Activated naive CD4-positive, alpha-beta T cell treated with anti-CD3 and anti-CD28 coated beads, Interleukin-2, amount 10 ng/mL, durations not matched to agents 7 days and 5 days (primary cell): ENCODE measurements at regions not wholly inside any gene's neighbourhood (a gene's known extent, or its start where the extent isn't known, plus 50 kb on each side); places are given as distances from the start of the nearest gene placed in this dataset.

Experiments
- CTCF ChIA-PET: fragments of 350-600 bp; sonication (Branson Sonifier 250); formaldehyde crosslinking; loops from one replicate; lab custom pipeline; 2021; ENCODE audit warnings: antibody characterized with exemption; lab: Charles Lee
- DNase-seq: peaks from one replicate; pipeline ENCODE4 v3.0.0-alpha.2; 2020
- H3K27ac Mint-ChIP-seq: one replicate; pipeline ENCODE4 v1.8.0; 2021; ENCODE audit warnings: mild to moderate bottlenecking, moderate library complexity, mixed read lengths
- H3K27me3 Mint-ChIP-seq: one replicate; pipeline ENCODE4 v1.8.0; 2021; ENCODE audit warnings: mild to moderate bottlenecking, mixed read lengths
- H3K36me3 Mint-ChIP-seq: one replicate; pipeline ENCODE4 v1.8.0; 2021; ENCODE audit warnings: mixed read lengths
- H3K4me1 Mint-ChIP-seq: one replicate; pipeline ENCODE4 v1.8.0; 2021; ENCODE audit warnings: mixed read lengths
- H3K4me3 Mint-ChIP-seq: one replicate; pipeline ENCODE4 v1.8.0; 2021; ENCODE audit warnings: mild to moderate bottlenecking, moderate library complexity, mixed read lengths
- H3K9me3 Mint-ChIP-seq: one replicate; pipeline ENCODE4 v1.8.0; 2021; ENCODE audit warnings: mixed read lengths

DNA sequence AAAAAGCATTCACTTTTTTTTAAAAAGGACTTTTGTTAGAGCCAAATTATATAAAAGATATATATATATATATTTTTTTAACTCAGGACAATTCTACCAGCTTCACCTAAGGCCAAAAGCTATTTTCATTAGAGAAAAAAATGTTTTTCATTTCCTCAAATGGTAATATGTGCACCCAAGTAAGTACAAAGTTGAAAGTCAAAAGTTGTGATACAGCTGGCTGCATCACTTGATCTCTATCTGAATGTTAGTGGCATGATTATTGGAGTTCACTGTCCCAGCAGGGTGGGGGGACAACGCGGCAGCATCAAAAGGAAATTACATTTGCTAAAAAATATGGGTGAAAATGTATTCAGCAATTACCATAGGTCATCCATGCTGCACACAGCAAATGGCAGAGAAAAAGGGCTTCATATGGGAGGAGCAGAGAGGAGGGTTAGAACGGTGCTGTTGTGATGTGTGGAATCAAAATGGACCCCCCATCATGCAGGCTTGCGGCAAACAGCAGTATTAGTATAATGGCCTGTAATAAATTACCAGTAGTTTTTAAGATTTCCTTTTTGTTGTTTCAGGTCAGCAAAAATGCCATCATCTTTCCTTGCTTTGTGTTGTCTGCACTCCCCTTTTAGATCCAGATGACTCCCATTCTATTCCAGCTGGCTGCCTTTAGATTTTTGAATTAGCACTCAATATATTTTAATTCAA, 253.7 kb downstream of the MAT2B start:
- H3K36me3 Mint-ChIP-seq: no peaks in the 10 kb centered on the region
- DNase-seq: no peak
- no peak overlapping the region for H3K27ac Mint-ChIP-seq
- no peak overlapping the region for H3K4me3 Mint-ChIP-seq
- CTCF ChIA-PET: no interaction called here
- no peaks in the 10 kb centered on the region for H3K4me1 Mint-ChIP-seq
- no peaks in the 10 kb centered on the region for H3K27me3 Mint-ChIP-seq
- peaks cover 2% of the 10 kb centered on the region for H3K9me3 Mint-ChIP-seq

DNA sequence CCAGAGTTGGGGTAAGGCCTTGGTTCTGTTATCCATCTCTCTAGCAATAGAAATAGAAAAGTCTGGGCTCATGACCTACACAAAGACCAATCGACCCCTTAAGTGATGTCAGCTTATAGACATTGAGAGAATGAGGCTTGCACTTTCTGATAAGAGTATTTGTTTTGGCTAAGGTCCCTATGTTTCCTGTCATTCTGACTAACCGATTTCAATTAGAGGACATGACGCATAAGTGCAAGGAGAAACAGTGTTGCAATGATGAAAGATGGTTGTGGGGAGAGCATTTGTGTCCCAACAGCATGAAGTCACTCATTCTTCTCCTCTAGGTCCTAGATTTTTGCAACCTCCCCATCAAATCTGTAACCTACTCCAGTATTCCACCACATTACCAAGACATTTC, 255.1 kb downstream of the MAT2B start:
- Mint-ChIP-seq H3K36me3 (no peaks in the 10 kb centered on the region), H3K4me3 (no peak overlapping the region), H3K27ac (no peak overlapping the region), H3K27me3 (no peaks in the 10 kb centered on the region), H3K9me3 (peaks cover 2% of the 10 kb centered on the region), H3K4me1 (no peaks in the 10 kb centered on the region)
- CTCF ChIA-PET: no interaction called here
- no peak for DNase-seq

DNA sequence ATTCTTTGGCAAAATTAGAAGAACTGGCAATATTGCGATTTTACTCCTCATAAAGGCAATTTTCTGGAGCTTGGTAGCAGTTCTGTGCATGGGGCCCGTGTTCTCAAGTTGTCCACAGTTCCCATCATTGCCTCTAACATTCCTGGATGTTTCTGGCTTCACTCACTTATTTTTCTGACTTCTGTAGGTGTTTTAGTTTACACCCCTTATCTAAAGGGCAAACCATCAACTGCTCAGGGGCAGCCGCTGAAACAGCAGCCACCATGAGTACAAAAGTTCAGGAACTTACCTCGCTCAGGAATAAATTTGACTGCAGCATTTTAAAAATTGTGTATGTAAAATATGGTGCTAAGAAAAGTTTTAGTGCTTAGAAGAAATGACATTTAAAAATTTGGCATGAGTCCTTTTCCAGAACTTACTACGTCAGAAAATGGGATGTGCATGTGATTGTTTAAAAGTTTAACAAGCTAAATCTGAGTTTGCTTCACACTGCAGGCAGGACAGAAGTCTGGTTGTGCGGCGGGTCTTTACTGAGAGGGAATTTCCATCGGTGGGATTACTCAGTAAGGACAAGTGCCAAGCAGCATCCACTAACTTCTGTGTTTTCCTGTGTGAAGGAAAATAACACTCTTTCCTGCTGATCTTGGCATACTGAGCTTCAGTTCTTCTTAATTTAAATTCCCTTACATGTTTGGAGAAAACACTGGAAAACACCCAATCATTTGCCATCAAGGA, 261.7 kb downstream of the MAT2B start:
- H3K36me3 Mint-ChIP-seq: no peaks in the 10 kb centered on the region
- no peak for DNase-seq
- no peak overlapping the region for H3K4me3 Mint-ChIP-seq
- H3K4me1 Mint-ChIP-seq: no peaks in the 10 kb centered on the region
- H3K27ac Mint-ChIP-seq: no peak overlapping the region
- peaks cover 2% of the 10 kb centered on the region for H3K9me3 Mint-ChIP-seq
- no peaks in the 10 kb centered on the region for H3K27me3 Mint-ChIP-seq
- CTCF ChIA-PET: no interaction called here

DNA sequence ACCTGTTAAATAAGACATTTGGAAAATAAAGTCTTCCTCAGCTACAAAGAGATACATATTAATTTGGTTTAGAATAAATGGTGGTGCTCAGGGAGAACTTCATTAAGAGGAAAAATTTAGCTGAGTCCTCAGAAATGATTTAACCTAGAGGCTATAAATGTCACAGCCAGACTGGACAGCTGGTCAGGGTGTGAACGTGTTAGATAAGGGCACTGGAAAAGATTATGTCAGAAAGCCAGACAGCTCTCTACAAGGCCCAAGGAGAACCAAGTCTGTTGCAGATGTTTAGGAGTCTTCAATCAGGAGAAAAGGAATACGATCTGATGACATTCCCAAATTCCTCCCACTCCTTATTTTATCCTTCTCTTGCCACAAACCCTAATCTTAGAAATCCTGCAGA, 265.2 kb downstream of the MAT2B start:
- H3K36me3 Mint-ChIP-seq: no peaks in the 10 kb centered on the region
- CTCF ChIA-PET: no interaction called here

DNA sequence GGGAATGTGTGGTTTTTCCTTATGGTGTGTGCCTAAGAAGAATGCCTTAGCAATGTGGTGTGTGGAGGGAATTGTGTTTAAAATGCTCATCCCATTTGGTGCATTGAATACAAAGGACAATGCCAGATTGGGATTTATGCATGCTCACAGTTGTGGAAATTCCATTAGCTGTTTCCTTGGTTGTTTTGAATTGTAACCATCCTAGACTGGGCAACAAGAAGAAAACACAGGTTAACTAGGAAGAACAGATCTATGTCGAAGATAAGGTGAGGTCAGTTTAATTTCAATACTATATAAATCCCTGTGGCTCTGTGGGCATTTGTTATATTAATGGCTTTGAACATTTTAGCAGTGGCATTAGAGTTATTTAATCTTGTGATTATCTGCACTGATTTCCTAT, 266.8 kb downstream of the MAT2B start:
- Mint-ChIP-seq H3K27me3 (no peaks in the 10 kb centered on the region), H3K9me3 (peaks cover 3% of the 10 kb centered on the region), H3K4me3 (no peak overlapping the region), H3K4me1 (no peaks in the 10 kb centered on the region), H3K27ac (no peak overlapping the region), H3K36me3 (no peaks in the 10 kb centered on the region)
- CTCF ChIA-PET: no interaction called here
- DNase-seq: no peak

More for the DNA sequence above, 265.2 kb downstream of the MAT2B start:
- no peaks in the 10 kb centered on the region for H3K4me1 Mint-ChIP-seq
- no peak for DNase-seq
- no peaks in the 10 kb centered on the region for H3K27me3 Mint-ChIP-seq
- H3K4me3 Mint-ChIP-seq: no peak overlapping the region
- H3K9me3 Mint-ChIP-seq: peaks cover 3% of the 10 kb centered on the region
- no peak overlapping the region for H3K27ac Mint-ChIP-seq

DNA sequence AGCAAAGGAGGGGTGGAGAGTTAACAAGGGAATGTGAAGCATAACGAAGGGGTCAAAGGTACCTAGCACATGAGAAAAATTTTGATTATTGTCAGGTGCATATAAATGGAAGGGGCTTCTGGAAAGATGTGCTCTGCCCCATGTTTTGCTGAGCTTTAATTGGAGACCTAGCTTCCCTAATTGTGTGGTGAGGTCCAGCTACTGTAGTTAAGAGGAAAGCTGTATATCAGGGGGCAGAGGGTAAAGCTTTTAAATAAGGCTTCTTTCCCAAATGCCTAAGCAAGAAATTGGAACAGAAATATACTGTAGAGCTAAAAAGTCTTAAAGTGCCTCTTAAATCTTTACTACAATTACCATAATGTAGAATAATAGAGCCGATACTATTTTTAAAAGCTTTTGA, 267.2 kb downstream of the MAT2B start:
- peaks cover 3% of the 10 kb centered on the region for H3K9me3 Mint-ChIP-seq
- CTCF ChIA-PET: no interaction called here
- no peak overlapping the region for H3K4me3 Mint-ChIP-seq
- no peak for DNase-seq
- no peak overlapping the region for H3K27ac Mint-ChIP-seq
- no peaks in the 10 kb centered on the region for H3K4me1 Mint-ChIP-seq
- no peaks in the 10 kb centered on the region for H3K27me3 Mint-ChIP-seq
- H3K36me3 Mint-ChIP-seq: no peaks in the 10 kb centered on the region

DNA sequence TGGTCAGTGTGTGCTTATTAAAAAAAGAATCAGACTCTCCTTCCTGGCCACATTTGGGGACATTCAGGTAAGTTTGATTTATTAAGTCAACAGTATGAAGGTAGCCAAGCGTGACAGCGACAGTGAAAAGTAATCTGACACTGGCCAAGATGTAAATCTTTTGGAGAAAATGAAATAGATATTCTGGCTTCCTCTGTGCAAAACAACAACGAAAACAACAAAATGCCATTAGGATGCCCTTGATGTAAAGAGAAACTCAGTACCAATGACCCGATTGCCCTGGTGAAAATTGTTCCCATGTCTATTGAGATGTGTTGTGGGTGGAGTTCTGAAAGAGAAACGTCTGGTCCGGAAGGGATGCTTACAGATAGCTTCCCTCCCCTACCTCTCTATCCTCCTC, 267.8 kb downstream of the MAT2B start:
- Mint-ChIP-seq H3K4me3 (no peak overlapping the region), H3K27me3 (no peaks in the 10 kb centered on the region)
- CTCF ChIA-PET: no interaction called here

DNA sequence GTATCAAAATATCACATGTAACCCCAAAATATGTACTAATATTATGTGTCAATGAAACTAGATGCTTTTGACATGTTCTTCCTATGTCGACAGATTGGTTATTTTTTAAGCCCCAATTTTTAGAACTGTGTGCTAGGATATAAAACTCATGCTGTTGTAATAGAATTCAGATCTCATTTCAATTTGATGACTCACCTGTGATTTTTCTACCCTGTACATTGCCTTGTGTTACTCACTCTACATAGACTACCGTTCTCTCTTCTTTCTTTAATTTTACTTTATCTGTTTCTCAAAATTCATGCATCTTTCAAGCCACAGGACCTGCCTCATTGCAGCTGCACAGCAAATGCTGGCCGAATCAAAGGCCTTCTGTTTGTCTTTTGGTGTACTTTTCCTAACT, 284.5 kb downstream of the MAT2B start:
- CTCF ChIA-PET: no interaction called here
- H3K9me3 Mint-ChIP-seq: no peaks in the 10 kb centered on the region
- DNase-seq: no peak
- no peaks in the 10 kb centered on the region for H3K4me1 Mint-ChIP-seq
- H3K36me3 Mint-ChIP-seq: no peaks in the 10 kb centered on the region
- H3K27me3 Mint-ChIP-seq: no peaks in the 10 kb centered on the region
- H3K4me3 Mint-ChIP-seq: no peak overlapping the region
- H3K27ac Mint-ChIP-seq: no peak overlapping the region

More for the DNA sequence above, 267.8 kb downstream of the MAT2B start:
- no peak for DNase-seq
- Mint-ChIP-seq H3K27ac (no peak overlapping the region), H3K36me3 (no peaks in the 10 kb centered on the region), H3K9me3 (peaks cover 3% of the 10 kb centered on the region), H3K4me1 (no peaks in the 10 kb centered on the region)

DNA sequence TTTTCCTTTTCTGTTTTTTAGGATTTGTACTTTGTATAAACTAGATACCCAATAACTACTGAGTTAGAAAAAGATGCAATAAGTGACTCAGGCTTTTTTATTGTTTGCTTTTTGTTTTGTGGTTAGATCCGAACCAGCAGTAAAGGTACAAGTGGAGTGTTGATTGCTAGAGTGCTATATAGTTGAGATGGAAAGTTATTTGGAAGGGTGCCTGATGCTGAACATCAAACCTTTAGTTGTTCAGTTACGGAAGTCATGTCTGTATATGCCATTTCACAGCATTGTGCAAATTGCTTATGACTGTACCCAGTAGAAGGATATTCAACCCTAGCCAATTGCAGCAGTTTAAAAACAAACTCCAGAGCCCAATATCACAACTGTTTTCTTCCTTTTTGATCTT, 285.1 kb downstream of the MAT2B start:
- H3K4me1 Mint-ChIP-seq: no peaks in the 10 kb centered on the region
- H3K4me3 Mint-ChIP-seq: no peak overlapping the region
- no peaks in the 10 kb centered on the region for H3K9me3 Mint-ChIP-seq
- no peak overlapping the region for H3K27ac Mint-ChIP-seq
- no peaks in the 10 kb centered on the region for H3K27me3 Mint-ChIP-seq
- no peak for DNase-seq
- CTCF ChIA-PET: no interaction called here
- H3K36me3 Mint-ChIP-seq: no peaks in the 10 kb centered on the region

DNA sequence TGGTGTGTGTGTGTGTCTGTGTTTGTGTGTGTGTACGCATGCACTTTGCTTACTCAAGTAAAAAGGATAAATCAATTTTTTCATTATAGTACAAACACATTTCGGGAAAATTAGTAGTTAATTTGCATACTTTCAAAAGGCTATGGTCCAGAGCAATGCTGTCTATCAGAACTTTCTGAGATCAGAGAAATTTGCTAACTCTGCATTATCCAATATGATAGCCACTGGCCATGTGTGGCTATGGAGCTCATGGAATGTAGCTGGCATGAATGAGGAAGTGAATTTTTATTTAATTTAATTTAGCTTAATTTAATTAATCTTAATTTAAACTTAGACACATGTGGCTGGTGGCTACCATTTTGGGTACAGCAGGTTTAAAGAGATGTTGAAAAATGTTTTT, 289.6 kb downstream of the MAT2B start:
- CTCF ChIA-PET: no interaction called here
- Mint-ChIP-seq H3K4me1 (no peaks in the 10 kb centered on the region), H3K27me3 (no peaks in the 10 kb centered on the region), H3K9me3 (no peaks in the 10 kb centered on the region), H3K4me3 (no peak overlapping the region), H3K36me3 (no peaks in the 10 kb centered on the region), H3K27ac (no peak overlapping the region)
- DNase-seq: no peak

DNA sequence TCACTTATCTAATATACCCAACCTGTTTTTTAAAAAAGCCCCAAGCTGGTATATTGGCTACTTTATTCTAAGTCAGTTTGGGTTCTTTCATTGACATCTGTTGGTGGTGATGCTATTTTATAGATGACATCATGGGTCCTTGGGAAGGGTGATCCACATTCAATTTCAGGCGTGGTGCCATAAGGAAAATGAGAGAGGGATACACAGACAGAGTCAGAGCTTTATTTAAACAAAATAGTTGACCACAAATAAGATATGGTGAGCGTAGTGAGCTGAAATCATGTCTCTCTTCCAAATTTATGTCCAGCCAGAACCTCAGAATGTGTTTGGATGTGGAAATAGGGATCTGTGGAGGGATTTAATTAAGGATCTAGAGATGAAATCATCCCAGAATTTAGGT, 302.4 kb downstream of the MAT2B start:
- no peak for DNase-seq
- Mint-ChIP-seq H3K36me3 (no peaks in the 10 kb centered on the region), H3K27me3 (no peaks in the 10 kb centered on the region), H3K4me3 (no peak overlapping the region), H3K9me3 (no peaks in the 10 kb centered on the region), H3K4me1 (no peaks in the 10 kb centered on the region), H3K27ac (no peak overlapping the region)
- CTCF ChIA-PET: no interaction called here

DNA sequence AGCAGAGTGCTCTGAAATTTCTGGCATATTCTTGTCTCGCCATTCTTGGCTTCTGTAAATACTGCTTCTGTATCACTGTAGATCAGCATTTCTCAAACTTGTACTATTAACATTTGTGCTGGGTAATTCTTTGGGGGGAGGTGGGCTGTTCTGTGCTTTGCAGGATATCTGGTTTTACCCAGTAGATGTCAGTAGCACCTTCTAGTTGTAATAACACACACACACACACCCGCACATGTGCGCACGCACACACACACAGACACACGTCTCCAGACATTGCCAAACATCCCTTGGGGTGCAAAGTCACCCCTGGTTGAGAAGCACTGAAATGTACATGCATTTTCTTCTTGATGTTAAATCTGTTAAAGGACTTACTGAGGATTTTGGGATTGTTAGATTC, 304.1 kb downstream of the MAT2B start:
- H3K4me3 Mint-ChIP-seq: no peak overlapping the region
- no peak for DNase-seq
- no peaks in the 10 kb centered on the region for H3K36me3 Mint-ChIP-seq
- H3K27me3 Mint-ChIP-seq: no peaks in the 10 kb centered on the region
- H3K27ac Mint-ChIP-seq: no peak overlapping the region
- H3K4me1 Mint-ChIP-seq: no peaks in the 10 kb centered on the region
- no peaks in the 10 kb centered on the region for H3K9me3 Mint-ChIP-seq
- CTCF ChIA-PET: no interaction called here

DNA sequence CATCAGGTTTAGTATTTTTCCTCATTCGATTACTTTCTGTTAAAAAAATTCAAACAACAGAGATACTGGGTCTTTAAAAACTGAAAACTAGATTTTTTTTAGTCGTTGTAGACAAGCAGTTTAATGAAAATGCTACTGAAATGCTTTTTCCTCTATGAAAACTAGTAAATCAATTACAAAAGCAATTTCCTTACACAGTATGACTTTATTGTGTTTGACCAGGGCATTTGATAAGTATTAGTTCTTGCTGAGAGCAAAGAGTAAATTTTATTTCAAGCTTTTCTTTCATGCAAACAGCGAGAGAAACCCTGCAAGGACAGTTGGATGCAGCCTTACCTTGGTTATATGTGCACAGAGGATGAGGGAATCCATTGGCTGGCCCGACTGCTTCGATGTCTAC, 308.5 kb downstream of the MAT2B start:
- no peak overlapping the region for H3K4me3 Mint-ChIP-seq
- no peak overlapping the region for H3K27ac Mint-ChIP-seq
- H3K36me3 Mint-ChIP-seq: no peaks in the 10 kb centered on the region
- no peaks in the 10 kb centered on the region for H3K4me1 Mint-ChIP-seq
- DNase-seq: no peak
- CTCF ChIA-PET: no interaction called here
- H3K27me3 Mint-ChIP-seq: no peaks in the 10 kb centered on the region
- H3K9me3 Mint-ChIP-seq: no peaks in the 10 kb centered on the region

DNA sequence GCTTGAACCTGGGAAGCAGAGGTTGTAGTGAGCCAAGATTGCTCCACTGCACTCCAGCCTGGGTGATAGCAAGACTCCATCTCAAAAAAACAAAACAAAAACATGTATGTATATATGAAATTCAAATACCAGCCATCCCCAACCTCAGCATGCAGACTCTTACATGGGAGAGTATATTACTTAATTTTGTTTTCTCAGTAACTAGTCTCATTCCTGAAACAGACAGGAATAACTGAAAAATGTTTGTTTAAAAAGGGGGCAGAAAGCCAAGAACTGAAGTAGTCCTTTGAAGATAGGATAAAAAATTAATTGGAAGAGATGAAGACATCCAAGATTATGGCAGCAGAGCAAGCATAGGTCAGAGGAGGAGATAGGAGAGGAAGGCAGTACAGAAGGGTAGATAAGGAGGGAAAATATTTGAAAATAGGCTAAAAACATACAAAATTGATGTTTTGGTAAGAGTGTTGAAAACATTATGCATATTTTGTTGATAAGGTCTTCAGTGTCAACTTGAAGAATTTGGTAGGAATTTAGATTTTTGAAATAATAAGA, 309.9 kb downstream of the MAT2B start:
- H3K27me3 Mint-ChIP-seq: no peaks in the 10 kb centered on the region
- no peak overlapping the region for H3K27ac Mint-ChIP-seq
- H3K4me3 Mint-ChIP-seq: no peak overlapping the region
- no peaks in the 10 kb centered on the region for H3K4me1 Mint-ChIP-seq
- CTCF ChIA-PET: no interaction called here
- peaks cover 2% of the 10 kb centered on the region for H3K9me3 Mint-ChIP-seq
- DNase-seq: no peak
- no peaks in the 10 kb centered on the region for H3K36me3 Mint-ChIP-seq

DNA sequence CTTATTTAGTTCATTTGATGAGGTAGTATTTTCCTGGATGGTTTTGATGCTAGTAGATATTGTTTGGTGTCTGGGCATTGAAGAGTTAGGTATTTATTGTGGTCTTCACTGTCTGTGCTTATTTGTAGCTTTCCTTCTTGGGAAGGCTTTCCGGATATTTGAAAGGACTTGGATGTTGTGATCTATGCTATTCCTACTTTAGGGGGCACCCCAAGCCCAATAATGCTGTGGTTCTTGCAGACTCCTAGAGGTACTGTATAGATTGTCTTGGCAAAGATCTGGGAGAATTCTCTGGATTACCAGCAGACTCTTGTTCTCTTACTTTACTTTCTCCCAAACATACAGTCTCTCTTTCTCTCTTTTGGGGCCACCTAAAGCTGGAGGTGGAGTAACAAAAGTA, 315.7 kb downstream of the MAT2B start:
- Mint-ChIP-seq H3K36me3 (no peaks in the 10 kb centered on the region), H3K4me1 (no peaks in the 10 kb centered on the region), H3K27ac (no peak overlapping the region), H3K9me3 (peaks cover 5% of the 10 kb centered on the region), H3K4me3 (no peak overlapping the region), H3K27me3 (no peaks in the 10 kb centered on the region)
- no peak for DNase-seq
- CTCF ChIA-PET: no interaction called here
